SJSA1 (cell line): ENCODE measurements at regions not wholly inside any gene's neighbourhood (a gene's known extent, or its start where the extent isn't known, plus 50 kb on each side); places are given as distances from the start of the nearest gene placed in this dataset.

Experiments
- DNase-seq, 2 experiments: peaks; one replicate each; pipeline ENCODE4 v3.0.0-alpha.2; 2015 to 2020; ENCODE audit warnings: low spot score in 2 of 2, low read depth in 1 of 2
- H3K27ac ChIP-seq: fragments of 250-450 bp; sonication (Bioruptor Pico); 2 replicates; pipeline ENCODE4 v1.5.1; 2020; ENCODE audit warnings: mild to moderate bottlenecking, moderate library complexity
- H3K27me3 ChIP-seq: fragments of 250-450 bp; sonication (Bioruptor Pico); replicated peaks from 2 replicates; pipeline ENCODE4 v1.5.1; 2020; ENCODE audit warnings: mild to moderate bottlenecking, moderate library complexity
- H3K36me3 ChIP-seq: fragments of 250-450 bp; sonication (Bioruptor Pico); 2 replicates; pipeline ENCODE4 v1.5.1; 2020; ENCODE audit warnings: mild to moderate bottlenecking
- H3K4me1 ChIP-seq: fragments of 250-450 bp; sonication (Bioruptor Pico); replicated peaks from 2 replicates; pipeline ENCODE4 v1.6.1; 2021; ENCODE audit warnings: mild to moderate bottlenecking
- H3K4me3 ChIP-seq: fragments of 250-450 bp; sonication (Bioruptor Pico); 2 replicates; pipeline ENCODE4 v1.5.1; 2020; ENCODE audit warnings: mild to moderate bottlenecking
- H3K9me3 ChIP-seq: fragments of 250-450 bp; sonication (Bioruptor Pico); replicated peaks from 2 replicates; pipeline ENCODE4 v1.5.1; 2020; ENCODE audit warnings: mild to moderate bottlenecking

DNA sequence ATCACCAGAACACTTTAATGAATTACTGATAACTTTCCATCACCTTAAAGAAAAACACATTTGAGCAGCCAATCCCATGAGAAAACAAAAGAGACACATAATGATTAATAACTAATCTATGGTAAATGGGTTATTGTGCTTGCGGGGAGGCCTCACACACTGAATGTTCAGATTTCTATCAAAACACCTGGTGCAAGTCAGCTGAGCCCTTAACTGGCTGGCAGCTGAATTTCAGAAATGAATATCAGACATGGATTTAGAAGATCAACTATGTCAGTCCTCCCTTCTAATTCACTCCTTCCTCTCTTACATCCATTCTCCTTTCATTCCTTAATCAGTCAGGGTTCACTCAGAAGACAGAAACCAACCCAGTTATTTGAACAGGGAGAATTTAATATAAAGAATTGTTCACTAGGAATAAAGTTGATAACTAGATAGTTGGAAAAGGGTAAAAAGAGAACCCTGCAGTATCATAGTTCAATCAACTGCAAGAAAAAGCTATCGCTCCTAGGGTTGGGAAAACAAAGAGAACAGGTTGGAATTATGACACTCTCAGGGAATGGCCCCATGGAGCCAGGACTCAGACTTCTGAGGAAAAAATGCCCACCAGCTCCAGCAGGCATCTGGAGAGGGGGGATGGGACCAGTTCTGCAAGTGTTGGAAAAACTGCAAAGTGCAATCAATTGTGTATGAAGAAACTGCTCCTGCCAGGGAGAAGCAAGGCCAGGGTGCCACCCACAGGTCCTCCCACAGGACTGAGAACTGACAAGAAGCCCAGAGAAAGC, 577.1 kb upstream of the CDH5 start:
- no peak for DNase-seq
- no peak overlapping the region for H3K4me3 ChIP-seq
- no peaks in the 10 kb centered on the region for H3K27me3 ChIP-seq
- H3K9me3 ChIP-seq: no peaks in the 10 kb centered on the region
- H3K36me3 ChIP-seq: no peaks in the 10 kb centered on the region
- no peaks in the 10 kb centered on the region for H3K4me1 ChIP-seq
- H3K27ac ChIP-seq: no peak overlapping the region

DNA sequence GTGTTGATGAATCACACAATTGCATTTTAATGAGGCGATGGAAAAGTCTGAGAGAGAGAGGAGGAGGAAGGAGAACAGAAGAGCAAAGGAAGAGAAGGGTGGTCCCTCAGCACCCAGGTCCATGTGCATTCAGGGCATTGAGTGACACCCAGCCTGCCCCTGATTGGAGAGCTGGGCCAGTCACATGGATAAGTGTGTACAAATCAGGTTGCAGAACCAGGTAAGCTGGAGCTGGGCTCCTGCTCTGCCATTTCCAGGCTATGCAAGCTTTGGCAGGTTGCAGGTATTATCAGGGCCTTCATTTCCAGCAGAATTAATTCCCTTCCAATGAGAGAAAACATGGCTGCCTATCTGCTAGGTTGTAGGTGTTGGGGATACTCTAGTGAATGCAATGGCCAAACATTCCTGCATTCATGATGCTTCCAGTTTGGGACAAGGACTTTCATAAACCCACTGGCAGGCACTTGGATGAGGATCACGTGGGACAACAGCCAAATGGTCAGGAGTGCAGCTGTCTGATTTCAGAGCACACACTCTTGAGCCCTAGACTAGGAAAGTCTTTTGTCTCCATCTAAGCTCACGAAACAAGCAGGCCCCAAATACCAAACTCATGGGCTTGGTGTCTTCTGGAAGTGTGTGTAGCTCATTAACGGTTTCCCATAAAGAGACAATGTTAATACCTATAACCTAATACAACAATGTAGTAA, 577.9 kb upstream of the CDH5 start:
- H3K4me1 ChIP-seq: no peaks in the 10 kb centered on the region
- no peaks in the 10 kb centered on the region for H3K36me3 ChIP-seq
- no peaks in the 10 kb centered on the region for H3K9me3 ChIP-seq
- DNase-seq: no peak
- no peaks in the 10 kb centered on the region for H3K27me3 ChIP-seq
- no peak overlapping the region for H3K27ac ChIP-seq
- H3K4me3 ChIP-seq: no peak overlapping the region

DNA sequence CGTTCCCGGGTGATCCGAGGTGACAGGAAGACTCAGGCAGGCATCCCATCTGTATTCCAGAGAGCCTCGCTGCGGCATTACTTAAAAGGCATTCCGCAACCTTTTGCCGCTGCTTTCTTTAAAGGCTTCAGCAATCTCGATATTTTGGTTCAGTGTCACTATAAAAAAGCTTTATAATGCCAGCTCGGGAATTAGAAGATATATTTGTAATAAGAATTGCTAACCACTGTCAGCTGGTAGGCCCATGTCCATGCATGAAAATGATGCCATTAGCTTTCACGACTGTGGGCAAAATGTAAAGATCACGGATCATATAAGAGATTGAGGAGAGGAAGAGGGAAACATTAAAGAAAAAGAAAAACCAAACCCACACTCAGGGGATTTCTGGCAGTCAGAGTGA, 578.6 kb upstream of the CDH5 start:
- no peaks in the 10 kb centered on the region for H3K9me3 ChIP-seq
- no peak for DNase-seq
- no peaks in the 10 kb centered on the region for H3K27me3 ChIP-seq
- no peak overlapping the region for H3K4me3 ChIP-seq
- no peaks in the 10 kb centered on the region for H3K4me1 ChIP-seq
- H3K36me3 ChIP-seq: no peaks in the 10 kb centered on the region
- H3K27ac ChIP-seq: no peak overlapping the region

DNA sequence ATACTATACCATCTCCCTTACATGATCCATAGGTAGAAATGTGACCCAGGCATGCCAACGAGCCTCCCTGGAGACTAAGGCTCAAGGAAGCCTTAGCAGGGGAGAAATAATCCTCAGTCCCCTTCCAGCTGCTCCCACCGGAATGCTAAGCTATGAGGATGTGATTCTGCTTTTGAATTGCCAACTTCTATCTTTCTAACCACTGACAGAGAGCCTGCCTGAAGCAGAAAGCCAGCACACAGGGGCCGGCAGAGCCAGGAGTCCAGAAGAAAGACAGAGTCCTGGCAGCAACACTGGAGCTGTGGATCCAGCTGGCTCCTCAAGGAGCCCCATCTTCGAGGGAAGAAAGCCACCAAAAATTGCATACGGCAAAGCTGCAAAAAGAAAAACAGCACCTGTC, 579.6 kb upstream of the CDH5 start:
- Histone ChIP-seq H3K4me3 (no peak overlapping the region), H3K36me3 (no peaks in the 10 kb centered on the region), H3K27ac (no peak overlapping the region), H3K27me3 (no peaks in the 10 kb centered on the region), H3K9me3 (no peaks in the 10 kb centered on the region), H3K4me1 (no peaks in the 10 kb centered on the region)
- DNase-seq: no peak

DNA sequence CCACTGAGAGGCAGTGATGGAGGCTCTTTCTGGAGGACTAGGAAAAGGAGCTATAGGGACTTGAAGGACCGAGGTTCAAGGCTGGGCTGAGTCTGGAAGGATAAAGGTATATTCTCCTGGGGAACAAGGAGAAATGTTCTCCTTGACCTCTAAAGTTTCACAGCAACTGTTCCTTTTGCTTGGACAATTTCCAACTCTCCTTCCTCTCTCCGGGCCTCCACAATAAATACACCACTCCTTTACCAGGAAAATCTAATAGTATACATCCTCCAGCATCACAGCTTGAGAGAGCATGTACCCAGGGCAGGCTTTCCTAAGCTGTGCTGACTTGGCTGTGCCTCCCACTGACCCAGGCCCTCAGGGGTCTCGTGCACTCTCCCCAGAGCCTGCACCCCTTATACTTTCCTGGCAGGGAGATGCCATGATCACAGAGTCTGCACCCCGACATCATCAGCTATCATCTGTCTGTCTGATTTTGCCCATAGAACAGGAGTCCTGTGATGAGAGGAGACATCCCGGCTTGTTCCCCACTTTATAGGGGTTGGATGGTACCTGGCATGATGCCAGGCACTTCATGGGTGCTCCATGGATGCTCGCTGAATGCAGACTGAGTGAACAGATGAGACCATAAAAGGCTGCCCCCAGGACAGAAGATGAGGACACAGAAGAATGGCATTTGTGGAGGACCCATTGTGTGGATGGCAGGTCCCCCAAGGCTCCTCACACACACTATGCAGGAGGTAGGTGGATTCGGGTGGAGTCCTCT, 582.6 kb upstream of the CDH5 start:
- H3K27ac ChIP-seq: no peak overlapping the region
- no peak overlapping the region for H3K4me3 ChIP-seq
- no peak for DNase-seq
- no peaks in the 10 kb centered on the region for H3K9me3 ChIP-seq
- H3K27me3 ChIP-seq: no peaks in the 10 kb centered on the region
- H3K36me3 ChIP-seq: no peaks in the 10 kb centered on the region
- no peaks in the 10 kb centered on the region for H3K4me1 ChIP-seq

DNA sequence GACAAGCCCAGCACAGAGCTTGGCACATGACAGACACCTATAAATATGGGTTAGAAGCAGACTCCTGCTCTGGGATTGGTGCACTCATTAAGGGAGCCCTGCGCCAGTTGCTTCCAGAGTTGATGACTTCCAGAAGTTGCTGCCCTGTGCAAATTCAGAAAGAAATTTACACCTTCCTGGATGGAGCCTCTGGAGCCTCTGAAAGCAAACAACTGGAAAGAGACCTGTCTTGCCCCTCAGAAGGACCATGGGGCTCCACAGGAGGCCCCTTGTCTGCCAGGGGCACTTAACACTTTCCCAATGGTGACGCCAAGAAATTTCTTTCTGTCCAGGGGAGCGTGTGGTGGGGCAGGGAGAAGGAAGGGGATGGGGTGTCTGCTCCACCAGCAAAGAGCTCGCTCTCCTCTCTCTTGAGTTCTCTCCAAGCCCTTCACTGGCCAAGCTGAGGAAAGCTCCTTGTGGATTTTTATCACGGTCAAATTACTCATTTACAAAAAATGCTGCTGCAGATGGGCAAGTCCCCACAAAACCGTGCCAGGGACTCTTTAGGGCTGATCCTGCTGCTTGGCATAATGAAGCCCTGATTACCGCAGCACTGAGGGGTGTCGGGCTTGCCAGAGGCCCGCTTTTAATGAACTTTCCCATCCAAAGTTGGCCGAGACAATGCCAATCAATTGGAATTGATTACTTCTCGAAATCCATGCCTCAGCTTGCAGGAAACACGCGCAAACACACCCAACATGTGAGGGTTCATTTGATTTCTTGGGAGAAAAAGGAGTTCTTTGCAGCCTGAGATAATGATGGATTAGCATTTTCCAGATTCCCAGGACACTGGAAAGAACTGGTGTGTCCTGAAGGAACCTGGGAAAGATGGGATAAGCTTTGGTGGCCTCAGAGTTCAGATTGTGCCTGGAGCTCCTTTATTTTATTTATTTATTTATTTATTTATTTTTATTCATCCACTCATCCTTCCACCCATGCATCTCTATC, 583.6 kb upstream of the CDH5 start:
- DNase-seq: no peak
- Histone ChIP-seq H3K4me3 (no peak overlapping the region), H3K4me1 (no peaks in the 10 kb centered on the region), H3K36me3 (no peaks in the 10 kb centered on the region), H3K27ac (no peak overlapping the region), H3K9me3 (no peaks in the 10 kb centered on the region), H3K27me3 (no peaks in the 10 kb centered on the region)

DNA sequence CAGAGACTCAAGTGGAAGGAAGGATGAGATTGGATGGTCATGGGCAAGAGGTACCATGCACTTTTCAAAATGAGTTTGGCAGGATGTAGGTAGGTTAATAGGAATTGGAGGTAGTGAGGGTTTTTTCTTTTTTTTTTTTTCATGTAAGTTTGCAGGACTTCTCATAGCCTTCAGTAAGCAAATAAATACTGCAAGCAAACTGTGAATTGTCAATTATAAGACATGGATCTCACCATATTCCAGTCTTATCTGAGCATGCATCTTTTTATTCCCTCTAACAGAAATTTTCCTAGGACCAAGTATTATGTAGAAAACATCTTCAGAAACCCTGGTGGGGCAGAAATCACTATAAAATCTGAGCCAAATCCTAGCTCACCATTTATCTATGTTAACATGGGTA, 584.6 kb upstream of the CDH5 start:
- Histone ChIP-seq H3K27me3 (no peaks in the 10 kb centered on the region), H3K4me3 (no peak overlapping the region), H3K4me1 (no peaks in the 10 kb centered on the region), H3K9me3 (no peaks in the 10 kb centered on the region), H3K36me3 (no peaks in the 10 kb centered on the region), H3K27ac (no peak overlapping the region)
- DNase-seq: no peak

DNA sequence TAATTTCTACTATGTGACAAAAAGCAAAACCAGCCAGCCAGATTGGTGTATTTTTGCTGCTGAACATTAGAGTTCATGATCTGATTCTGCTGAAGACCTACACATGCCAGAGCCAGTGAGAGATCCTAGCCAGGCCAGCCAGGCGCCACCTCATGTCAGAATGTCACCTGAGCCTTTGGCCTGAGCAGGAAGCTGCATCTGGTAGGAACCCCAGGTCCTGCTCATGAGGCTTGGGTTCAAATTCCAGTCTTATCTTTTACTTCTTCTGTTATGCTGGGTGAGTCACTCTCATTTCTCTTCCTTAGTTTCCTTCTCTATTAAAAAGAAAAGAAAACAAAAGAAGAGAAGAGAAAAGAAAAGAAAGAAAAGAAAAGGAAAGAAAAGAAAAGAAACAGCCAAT, 585.1 kb upstream of the CDH5 start:
- Histone ChIP-seq H3K27ac (no peak overlapping the region), H3K4me3 (no peak overlapping the region), H3K36me3 (no peaks in the 10 kb centered on the region), H3K27me3 (no peaks in the 10 kb centered on the region), H3K4me1 (no peaks in the 10 kb centered on the region), H3K9me3 (no peaks in the 10 kb centered on the region)
- no peak for DNase-seq

DNA sequence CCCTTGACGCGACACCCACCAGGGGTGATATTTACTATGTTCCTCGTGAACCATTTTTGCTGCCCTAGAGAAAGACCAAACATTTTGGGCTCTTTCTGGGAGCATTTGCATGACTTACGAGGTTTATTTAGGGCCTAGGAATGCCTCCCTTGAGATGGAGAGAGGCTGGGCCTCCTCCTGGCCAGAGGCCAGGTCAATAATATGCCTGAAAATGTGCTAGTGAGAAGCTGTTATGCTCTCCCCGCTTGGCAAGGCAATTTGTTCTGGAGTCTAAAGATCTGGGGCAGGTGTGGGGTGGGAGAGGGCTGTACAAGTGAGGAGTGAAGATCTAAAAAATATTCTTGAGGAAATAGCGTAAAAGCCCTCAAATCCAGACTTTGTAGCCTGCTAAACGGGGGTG, 587.3 kb upstream of the CDH5 start:
- no peaks in the 10 kb centered on the region for H3K27me3 ChIP-seq
- no peaks in the 10 kb centered on the region for H3K9me3 ChIP-seq
- no peaks in the 10 kb centered on the region for H3K36me3 ChIP-seq
- no peak overlapping the region for H3K27ac ChIP-seq
- no peak for DNase-seq
- H3K4me3 ChIP-seq: no peak overlapping the region
- no peaks in the 10 kb centered on the region for H3K4me1 ChIP-seq

DNA sequence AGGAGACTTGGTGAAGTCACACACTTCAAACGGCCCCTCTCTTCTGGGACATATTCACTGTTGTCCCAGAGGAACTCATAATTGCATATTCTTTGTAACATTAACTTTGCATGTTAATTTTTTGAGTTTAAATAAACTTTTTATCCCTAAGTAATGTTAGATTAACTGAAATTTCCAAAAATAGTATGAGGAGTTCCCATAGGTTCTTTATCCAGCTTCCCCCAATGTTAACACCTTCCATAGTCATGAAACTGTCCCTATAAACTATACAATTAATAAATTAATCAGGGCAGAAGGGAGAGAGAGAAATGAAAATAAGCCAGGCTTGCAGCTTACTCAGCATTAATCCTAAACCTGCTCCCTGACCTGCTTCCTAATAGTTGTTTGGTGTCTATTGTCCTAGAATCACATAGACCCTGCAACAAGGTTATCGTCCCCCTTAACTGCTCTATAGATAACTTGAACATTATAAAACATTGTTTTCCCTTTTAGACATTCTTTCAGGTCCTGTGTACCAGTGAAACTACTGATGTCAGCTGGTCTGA, 589.8 kb upstream of the CDH5 start:
- Histone ChIP-seq H3K36me3 (no peaks in the 10 kb centered on the region), H3K27ac (no peak overlapping the region), H3K4me3 (no peak overlapping the region), H3K4me1 (no peaks in the 10 kb centered on the region), H3K27me3 (no peaks in the 10 kb centered on the region), H3K9me3 (no peaks in the 10 kb centered on the region; the same call in 1 of the 2 replicates)
- no peak for DNase-seq

DNA sequence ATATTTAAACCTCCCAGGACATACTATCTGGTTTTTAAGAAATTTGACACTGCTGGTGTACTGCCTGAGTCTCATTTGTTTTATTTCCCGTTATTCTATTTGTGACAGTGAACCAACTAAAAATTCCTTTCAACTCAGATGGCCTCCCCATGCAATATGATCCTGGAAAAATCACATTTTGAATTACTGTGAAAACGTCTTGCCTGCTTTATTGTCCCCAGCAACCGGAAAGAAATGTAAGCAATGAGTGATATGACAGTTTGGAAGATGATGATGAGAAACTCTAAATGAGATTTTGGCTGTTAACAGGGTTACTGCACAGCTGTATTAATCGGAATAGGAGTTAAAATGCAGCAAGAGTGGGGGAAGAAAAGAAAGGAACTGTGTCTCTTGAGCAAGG, 590.7 kb upstream of the CDH5 start:
- DNase-seq: no peak
- Histone ChIP-seq H3K27me3 (no peaks in the 10 kb centered on the region), H3K27ac (no peak overlapping the region), H3K36me3 (no peaks in the 10 kb centered on the region), H3K4me1 (no peaks in the 10 kb centered on the region), H3K4me3 (no peak overlapping the region), H3K9me3 (peaks cover 3% of the 10 kb centered on the region)

DNA sequence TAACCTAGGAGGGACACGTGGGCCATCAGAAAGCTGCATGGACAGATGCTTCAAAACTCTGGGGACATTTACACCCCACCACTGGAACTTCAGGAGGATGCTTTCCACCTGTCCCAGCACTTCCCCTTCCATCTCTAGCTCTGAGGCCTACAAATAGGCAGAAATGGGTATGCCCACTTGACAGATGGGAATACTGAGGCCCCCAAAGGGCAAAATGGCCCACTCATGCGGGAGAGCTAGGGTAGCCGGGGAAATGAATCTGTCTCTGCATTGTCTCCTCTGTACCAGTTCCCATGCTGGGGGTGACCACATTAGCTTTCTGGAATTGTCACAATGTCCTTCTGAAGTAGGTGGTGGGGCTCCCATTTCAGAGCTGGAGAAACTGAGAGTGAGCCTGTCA, 592.1 kb upstream of the CDH5 start:
- H3K9me3 ChIP-seq: peaks cover 13% of the 10 kb centered on the region
- no peaks in the 10 kb centered on the region for H3K4me1 ChIP-seq
- H3K4me3 ChIP-seq: no peak overlapping the region
- no peaks in the 10 kb centered on the region for H3K27me3 ChIP-seq
- no peak for DNase-seq
- no peaks in the 10 kb centered on the region for H3K36me3 ChIP-seq
- H3K27ac ChIP-seq: no peak overlapping the region

DNA sequence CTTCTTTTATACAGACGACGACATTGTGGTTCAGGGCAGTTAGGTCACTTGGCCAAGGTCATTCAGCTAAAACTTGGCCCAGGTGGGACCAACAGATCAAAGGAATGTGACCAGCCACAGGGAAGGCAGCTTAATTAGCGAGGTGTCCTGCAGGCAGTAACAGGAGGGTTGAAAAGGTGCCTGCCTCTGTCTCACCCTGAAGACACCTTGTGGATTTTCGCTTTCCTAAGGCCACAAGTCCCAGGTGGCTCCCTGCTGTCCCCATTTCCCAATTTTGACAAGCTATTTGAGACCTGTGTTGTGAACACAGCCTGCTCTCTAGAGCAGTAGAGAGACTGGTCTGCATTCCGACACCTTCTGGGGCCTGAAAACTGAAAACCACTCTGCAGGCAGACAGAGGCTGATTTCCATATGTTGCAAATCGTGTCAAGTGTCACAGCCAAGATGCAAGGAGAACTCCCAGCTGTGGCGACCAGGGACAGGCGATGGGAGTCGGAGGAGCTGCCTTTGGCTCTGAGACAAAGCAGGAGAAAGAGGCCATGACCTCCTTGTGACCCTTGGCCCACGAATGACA, 593.1 kb upstream of the CDH5 start:
- Histone ChIP-seq H3K4me1 (no peaks in the 10 kb centered on the region), H3K27ac (no peak overlapping the region), H3K27me3 (no peaks in the 10 kb centered on the region), H3K9me3 (peaks cover 13% of the 10 kb centered on the region), H3K36me3 (no peaks in the 10 kb centered on the region), H3K4me3 (no peak overlapping the region)
- DNase-seq: no peak
